ENCODE measurements at regions not wholly inside any gene's neighbourhood (a gene's known extent, or its start where the extent isn't known, plus 50 kb on each side); places are given as distances from the start of the nearest gene placed in this dataset.

DNA sequence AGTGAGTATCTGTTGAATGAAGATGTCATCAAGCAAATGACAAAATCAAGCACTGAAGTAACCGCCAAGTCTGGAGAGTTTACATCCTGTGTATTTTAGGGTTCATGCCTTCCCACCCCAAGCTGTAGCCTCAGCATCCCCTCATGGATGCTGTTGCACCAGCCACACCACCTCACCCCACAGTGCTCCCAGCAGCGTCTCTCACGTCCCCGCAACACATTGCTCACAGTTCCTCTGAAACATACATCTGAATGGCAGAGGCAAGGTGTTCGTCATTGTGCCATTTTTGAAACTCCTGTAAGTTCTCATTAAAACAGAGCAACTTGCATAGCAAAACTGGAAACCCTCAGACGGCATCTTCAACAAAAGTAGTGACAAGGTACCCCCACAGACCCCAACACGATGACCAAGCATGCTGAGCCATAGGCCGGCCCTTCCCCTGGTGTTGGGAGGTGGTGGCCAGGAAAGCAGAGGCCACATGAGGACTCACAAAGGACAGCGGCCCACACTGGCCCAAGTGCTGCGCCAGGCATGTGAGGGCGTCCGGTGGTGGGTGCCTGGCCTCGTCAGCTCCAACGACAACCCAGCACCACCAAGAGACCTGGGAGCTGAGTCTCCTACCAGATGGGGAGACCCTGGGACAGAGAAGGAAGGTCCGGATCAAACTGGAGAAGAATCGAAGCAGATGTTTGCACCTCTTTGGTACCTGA, 456.5 kb downstream of the EIPR1 start:
- no peak overlapping the region for H3K4me3 Mint-ChIP-seq (ENCODE audit: unreplicated experiment)
- no peak overlapping the region for H3K27ac Mint-ChIP-seq (ENCODE audit: unreplicated experiment)

DNA sequence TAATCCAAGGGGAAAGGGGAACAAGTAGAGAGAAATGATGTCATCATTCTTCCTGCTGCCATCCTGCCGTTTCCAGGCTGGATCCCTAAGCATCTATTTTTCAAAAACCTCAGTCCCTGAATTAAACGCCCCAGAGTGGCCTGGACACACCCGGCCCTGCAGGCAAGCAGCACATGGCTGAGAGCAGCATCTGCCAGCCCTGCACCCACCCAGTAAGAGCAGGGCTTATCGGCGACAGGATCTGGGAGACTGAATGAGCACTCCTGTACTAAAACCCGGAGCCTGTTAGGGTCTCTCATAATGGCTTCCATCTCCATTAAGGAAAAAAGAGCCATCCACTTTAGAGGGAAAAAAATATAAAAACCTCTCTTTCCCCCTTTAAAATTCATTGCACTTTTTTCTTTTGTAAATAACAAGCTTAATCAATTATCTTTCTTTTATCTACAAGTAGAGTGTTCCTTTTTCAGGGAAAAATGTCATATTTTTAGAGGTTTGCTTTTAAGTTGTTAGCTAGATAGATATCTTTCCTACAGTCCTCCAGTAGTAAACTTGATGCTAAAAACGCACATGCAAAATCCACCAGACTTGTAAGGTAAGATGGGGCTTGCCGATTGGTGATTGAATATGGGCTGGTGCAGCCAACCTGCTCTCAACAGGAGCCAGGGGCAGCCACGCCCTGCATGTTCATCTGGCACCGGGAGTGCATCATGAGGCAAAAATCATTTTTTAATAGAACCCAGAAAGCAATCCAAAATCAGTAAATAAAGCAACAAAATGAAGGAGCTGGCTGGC, 457.8 kb downstream of the EIPR1 start:
- Mint-ChIP-seq H3K9me3 (ENCODE audit: low read depth) (peaks cover 18% of the 10 kb centered on the region), H3K4me3 (ENCODE audit: unreplicated experiment) (no peak overlapping the region), H3K4me1 (ENCODE audit: low read depth) (no peaks in the 10 kb centered on the region), H3K36me3 (ENCODE audit: low read depth) (no peaks in the 10 kb centered on the region), H3K27ac (ENCODE audit: unreplicated experiment) (no peak overlapping the region), H3K27me3 (ENCODE audit: low read depth) (peaks cover 3% of the 10 kb centered on the region)
- TF ChIP-seq, protein P1, sequence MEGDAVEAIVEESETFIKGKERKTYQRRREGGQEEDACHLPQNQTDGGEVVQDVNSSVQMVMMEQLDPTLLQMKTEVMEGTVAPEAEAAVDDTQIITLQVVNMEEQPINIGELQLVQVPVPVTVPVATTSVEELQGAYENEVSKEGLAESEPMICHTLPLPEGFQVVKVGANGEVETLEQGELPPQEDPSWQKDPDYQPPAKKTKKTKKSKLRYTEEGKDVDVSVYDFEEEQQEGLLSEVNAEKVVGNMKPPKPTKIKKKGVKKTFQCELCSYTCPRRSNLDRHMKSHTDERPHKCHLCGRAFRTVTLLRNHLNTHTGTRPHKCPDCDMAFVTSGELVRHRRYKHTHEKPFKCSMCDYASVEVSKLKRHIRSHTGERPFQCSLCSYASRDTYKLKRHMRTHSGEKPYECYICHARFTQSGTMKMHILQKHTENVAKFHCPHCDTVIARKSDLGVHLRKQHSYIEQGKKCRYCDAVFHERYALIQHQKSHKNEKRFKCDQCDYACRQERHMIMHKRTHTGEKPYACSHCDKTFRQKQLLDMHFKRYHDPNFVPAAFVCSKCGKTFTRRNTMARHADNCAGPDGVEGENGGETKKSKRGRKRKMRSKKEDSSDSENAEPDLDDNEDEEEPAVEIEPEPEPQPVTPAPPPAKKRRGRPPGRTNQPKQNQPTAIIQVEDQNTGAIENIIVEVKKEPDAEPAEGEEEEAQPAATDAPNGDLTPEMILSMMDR (IDR thresholded peaks at IDR 0.05) = no peak
- DNase-seq (ENCODE audit: low spot score) = no peak

More for the DNA sequence above, 456.5 kb downstream of the EIPR1 start:
- no peak for DNase-seq (ENCODE audit: low spot score)
- TF ChIP-seq, protein P1 (IDR thresholded peaks at IDR 0.05) = no peak
- H3K36me3 Mint-ChIP-seq (ENCODE audit: low read depth) = no peaks in the 10 kb centered on the region
- no peaks in the 10 kb centered on the region for H3K4me1 Mint-ChIP-seq (ENCODE audit: low read depth)
- peaks cover 12% of the 10 kb centered on the region for H3K9me3 Mint-ChIP-seq (ENCODE audit: low read depth)
- peaks cover 3% of the 10 kb centered on the region for H3K27me3 Mint-ChIP-seq (ENCODE audit: low read depth)

DNA sequence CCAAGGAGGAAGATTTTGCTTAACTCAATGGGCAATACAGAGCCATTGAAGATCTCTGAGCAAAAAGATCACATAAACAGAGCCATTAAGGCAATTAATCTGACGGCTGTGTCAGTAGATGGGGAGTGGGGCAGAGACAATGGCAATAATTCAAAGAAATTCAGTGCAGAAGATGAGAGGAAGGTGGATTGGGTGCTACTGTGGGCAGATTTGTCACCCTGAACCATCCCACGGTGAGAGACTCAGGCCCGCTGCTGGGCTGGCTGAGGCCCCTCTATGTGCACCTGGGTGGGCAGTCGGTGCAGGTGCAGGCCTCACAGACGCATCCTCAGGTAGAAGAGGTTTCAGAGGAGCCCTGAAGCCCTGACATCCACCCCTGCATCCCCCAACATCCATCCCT, 458.6 kb downstream of the EIPR1 start:
- Mint-ChIP-seq H3K4me1 (ENCODE audit: low read depth) (no peaks in the 10 kb centered on the region), H3K27ac (ENCODE audit: unreplicated experiment) (no peak overlapping the region), H3K27me3 (ENCODE audit: low read depth) (peaks cover 3% of the 10 kb centered on the region), H3K9me3 (ENCODE audit: low read depth) (peaks cover 18% of the 10 kb centered on the region), H3K36me3 (ENCODE audit: low read depth) (no peaks in the 10 kb centered on the region), H3K4me3 (ENCODE audit: unreplicated experiment) (no peak overlapping the region)
- TF ChIP-seq, protein P1 (IDR thresholded peaks at IDR 0.05) = no peak
- no peak for DNase-seq (ENCODE audit: low spot score)

DNA sequence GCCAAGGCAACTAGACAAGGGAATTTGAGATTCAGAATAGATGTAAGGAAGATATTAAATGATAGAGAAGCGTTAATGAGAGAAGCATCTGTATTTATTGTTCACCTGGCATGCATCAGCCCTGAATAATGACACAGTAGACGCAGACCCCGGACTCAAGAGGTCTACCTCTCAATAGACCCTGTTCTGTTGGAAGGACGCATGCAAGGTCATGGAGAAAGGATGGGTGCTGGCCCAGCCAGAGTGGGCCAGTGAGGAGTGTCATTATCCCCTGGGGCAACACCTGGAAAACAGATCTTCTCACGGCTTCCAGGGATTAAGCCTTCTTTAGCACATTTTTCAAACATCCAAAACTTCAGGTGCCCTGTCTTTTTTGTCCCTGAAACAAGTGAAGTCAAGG, 461.0 kb downstream of the EIPR1 start:
- peaks cover 3% of the 10 kb centered on the region for H3K27me3 Mint-ChIP-seq (ENCODE audit: low read depth)
- H3K9me3 Mint-ChIP-seq (ENCODE audit: low read depth) = peaks cover 17% of the 10 kb centered on the region
- TF ChIP-seq, protein P1 (IDR thresholded peaks at IDR 0.05) = no peak
- H3K27ac Mint-ChIP-seq (ENCODE audit: unreplicated experiment) = no peak overlapping the region
- H3K36me3 Mint-ChIP-seq (ENCODE audit: low read depth) = no peaks in the 10 kb centered on the region
- H3K4me3 Mint-ChIP-seq (ENCODE audit: unreplicated experiment) = no peak overlapping the region
- DNase-seq (ENCODE audit: low spot score) = no peak
- no peaks in the 10 kb centered on the region for H3K4me1 Mint-ChIP-seq (ENCODE audit: low read depth)

DNA sequence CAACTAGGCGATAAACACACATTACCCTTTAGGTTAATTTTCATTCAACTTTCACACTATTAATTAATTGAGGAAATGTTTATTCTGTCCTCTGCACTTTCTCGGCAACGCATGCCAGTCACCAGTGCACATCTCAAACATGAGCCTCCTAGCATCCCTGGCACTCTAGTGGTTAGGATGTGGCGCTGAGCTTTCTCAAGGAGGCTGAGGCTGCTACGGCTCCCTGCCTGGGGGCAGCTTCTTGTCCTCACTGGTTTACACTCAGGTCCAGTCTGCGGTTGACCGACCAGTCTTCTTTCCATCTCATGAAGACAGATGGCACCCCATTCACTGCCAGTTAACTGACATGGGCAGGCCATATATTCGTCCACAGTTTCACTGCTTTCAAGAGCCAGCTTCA, 463.4 kb downstream of the EIPR1 start:
- Mint-ChIP-seq H3K4me3 (ENCODE audit: unreplicated experiment) (no peak overlapping the region), H3K4me1 (ENCODE audit: low read depth) (no peaks in the 10 kb centered on the region), H3K36me3 (ENCODE audit: low read depth) (no peaks in the 10 kb centered on the region), H3K27me3 (ENCODE audit: low read depth) (peaks cover 3% of the 10 kb centered on the region), H3K9me3 (ENCODE audit: low read depth) (peaks cover 17% of the 10 kb centered on the region), H3K27ac (ENCODE audit: unreplicated experiment) (no peak overlapping the region)
- no peak for DNase-seq (ENCODE audit: low spot score)
- TF ChIP-seq, protein P1 (IDR thresholded peaks at IDR 0.05) = no peak

Measured in chondrocyte (in vitro differentiated cells).